GM23248 (cell line): ENCODE measurements at regions not wholly inside any gene's neighbourhood (a gene's known extent, or its start where the extent isn't known, plus 50 kb on each side); places are given as distances from the start of the nearest gene placed in this dataset.

Experiments
- EZH2 ChIP-seq: fragments of 200-600 bp; sonication (generic); IDR thresholded peaks from 2 replicates; pipeline ENCODE4 v1.6.1; 2018; ENCODE audit warnings: antibody characterized with exemption, mild to moderate bottlenecking; ENCODE audit not compliant: insufficient read depth, poor library complexity, severe bottlenecking
- EZH2phosphoT487 ChIP-seq: fragments of 200-600 bp; sonication (generic); IDR thresholded peaks from 2 replicates; pipeline ENCODE4 v1.6.1; 2018; ENCODE audit warnings: antibody characterized with exemption, moderate library complexity, mild to moderate bottlenecking, low read depth; ENCODE audit not compliant: insufficient read depth

DNA sequence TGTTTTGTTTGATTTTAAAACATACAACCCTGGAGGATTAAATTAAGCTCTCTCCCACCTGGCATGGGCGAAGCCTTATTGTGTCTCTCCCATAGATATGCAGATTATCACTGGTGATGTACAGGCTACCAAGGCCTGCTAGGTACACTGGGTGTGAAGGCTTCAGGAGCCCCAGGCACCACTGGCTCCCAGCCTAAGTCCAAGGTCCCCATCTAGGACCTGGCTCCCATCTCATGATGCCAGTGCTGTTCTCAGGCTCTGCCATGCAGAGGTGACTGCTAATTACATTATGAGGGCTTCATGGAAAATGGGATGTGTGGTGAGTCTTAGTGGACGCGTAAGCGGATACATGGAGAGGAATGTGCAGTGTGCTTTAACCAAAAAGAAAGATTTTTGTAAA is 201.2 kb upstream of the KLHL29 start:
- TF ChIP-seq EZH2 (no peak), EZH2phosphoT487 (no peak)
